ENCODE measurements at regions not wholly inside any gene's neighbourhood (a gene's known extent, or its start where the extent isn't known, plus 50 kb on each side); places are given as distances from the start of the nearest gene placed in this dataset.
"Not testable (repeated sequence)": the region's sequence is repeated elsewhere in the genome, so short reads cannot be mapped to it uniquely, and the experiment has no call there.

- no peaks in the 10 kb centered on the region for H3K27me3 Mint-ChIP-seq (ENCODE audit: low read depth)
- no peaks in the 10 kb centered on the region for H3K4me1 Mint-ChIP-seq (ENCODE audit: low read depth)
- no peak overlapping the region for H3K4me3 Mint-ChIP-seq (ENCODE audit: unreplicated experiment)
- TF ChIP-seq CTCF (IDR thresholded peaks at IDR 0.05) = no peak
- DNase-seq (ENCODE audit: low spot score) = no peak
- no peaks in the 10 kb centered on the region for H3K9me3 Mint-ChIP-seq (ENCODE audit: low read depth)
- no peaks in the 10 kb centered on the region for H3K36me3 Mint-ChIP-seq (ENCODE audit: low read depth)
- H3K27ac Mint-ChIP-seq (ENCODE audit: unreplicated experiment) = no peak overlapping the region
Observed at GRCh38 chr16:17552351-17552750, 81.6 kb upstream of the XYLT1 start.

- not testable (repeated sequence) for DNase-seq (ENCODE audit: low spot score); H3K27me3 Mint-ChIP-seq (ENCODE audit: low read depth); H3K36me3 Mint-ChIP-seq (ENCODE audit: low read depth); H3K27ac Mint-ChIP-seq (ENCODE audit: unreplicated experiment); H3K4me3 Mint-ChIP-seq (ENCODE audit: unreplicated experiment); H3K9me3 Mint-ChIP-seq (ENCODE audit: low read depth); H3K4me1 Mint-ChIP-seq (ENCODE audit: low read depth)
Observed at GRCh38 chr16:17551682-17552081, 80.9 kb upstream of the XYLT1 start.

- H3K27ac Mint-ChIP-seq (ENCODE audit: unreplicated experiment) = no peak overlapping the region
- no peak for TF ChIP-seq CTCF (IDR thresholded peaks at IDR 0.05)
- H3K27me3 Mint-ChIP-seq (ENCODE audit: low read depth) = no peaks in the 10 kb centered on the region
- no peaks in the 10 kb centered on the region for H3K36me3 Mint-ChIP-seq (ENCODE audit: low read depth)
- no peak for DNase-seq (ENCODE audit: low spot score)
- no peak overlapping the region for H3K4me3 Mint-ChIP-seq (ENCODE audit: unreplicated experiment)
- H3K9me3 Mint-ChIP-seq (ENCODE audit: low read depth) = peaks cover 10% of the 10 kb centered on the region
- H3K4me1 Mint-ChIP-seq (ENCODE audit: low read depth) = no peaks in the 10 kb centered on the region
Observed at GRCh38 chr16:17548825-17549224, 78.1 kb upstream of the XYLT1 start.

GRCh38 chr16:17544785-17545184 is 74.0 kb upstream of the XYLT1 start:
- no peaks in the 10 kb centered on the region for H3K36me3 Mint-ChIP-seq (ENCODE audit: low read depth)
- H3K27me3 Mint-ChIP-seq (ENCODE audit: low read depth) = no peaks in the 10 kb centered on the region
- H3K27ac Mint-ChIP-seq (ENCODE audit: unreplicated experiment) = no peak overlapping the region
- TF ChIP-seq CTCF (IDR thresholded peaks at IDR 0.05) = peak; percentile 35
- no peaks in the 10 kb centered on the region for H3K4me1 Mint-ChIP-seq (ENCODE audit: low read depth)
- no peak for DNase-seq (ENCODE audit: low spot score)
- no peak overlapping the region for H3K4me3 Mint-ChIP-seq (ENCODE audit: unreplicated experiment)
- H3K9me3 Mint-ChIP-seq (ENCODE audit: low read depth) = peaks cover 10% of the 10 kb centered on the region

GRCh38 chr16:17544304-17544703 is 73.5 kb upstream of the XYLT1 start:
- Mint-ChIP-seq H3K27ac (ENCODE audit: unreplicated experiment) (no peak overlapping the region), H3K4me3 (ENCODE audit: unreplicated experiment) (no peak overlapping the region), H3K9me3 (ENCODE audit: low read depth) (peaks cover 10% of the 10 kb centered on the region), H3K27me3 (ENCODE audit: low read depth) (no peaks in the 10 kb centered on the region), H3K36me3 (ENCODE audit: low read depth) (no peaks in the 10 kb centered on the region), H3K4me1 (ENCODE audit: low read depth) (no peaks in the 10 kb centered on the region)
- no peak for TF ChIP-seq CTCF (IDR thresholded peaks at IDR 0.05)
- DNase-seq (ENCODE audit: low spot score) = no peak

GRCh38 chr16:17543073-17543472 is 72.3 kb upstream of the XYLT1 start:
- H3K27ac Mint-ChIP-seq (ENCODE audit: unreplicated experiment) = no peak overlapping the region
- no peak for DNase-seq (ENCODE audit: low spot score)
- no peaks in the 10 kb centered on the region for H3K27me3 Mint-ChIP-seq (ENCODE audit: low read depth)
- H3K4me1 Mint-ChIP-seq (ENCODE audit: low read depth) = no peaks in the 10 kb centered on the region
- H3K9me3 Mint-ChIP-seq (ENCODE audit: low read depth) = peaks cover 10% of the 10 kb centered on the region
- no peak for TF ChIP-seq CTCF (IDR thresholded peaks at IDR 0.05)
- no peak overlapping the region for H3K4me3 Mint-ChIP-seq (ENCODE audit: unreplicated experiment)
- no peaks in the 10 kb centered on the region for H3K36me3 Mint-ChIP-seq (ENCODE audit: low read depth)
